RWPE2 (cell line): ENCODE measurements at regions not wholly inside any gene's neighbourhood (a gene's known extent, or its start where the extent isn't known, plus 50 kb on each side); places are given as distances from the start of the nearest gene placed in this dataset.
"Not testable (repeated sequence)": the region's sequence is repeated elsewhere in the genome, so short reads cannot be mapped to it uniquely, and the experiment has no call there.

Experiments used
- ATAC-seq: fragments of 200-7000 bp; cut with Tn5 transposase; 3 replicates; pipeline ENCODE4 v1.9.1; 2021; ENCODE audit warnings: low read depth
- DNase-seq: peaks from one replicate; pipeline ENCODE4 v3.0.0-alpha.2; 2020; ENCODE audit warnings: low spot score
- H3K27ac ChIP-seq: fragments of 450-650 bp; 2 replicates; pipeline ENCODE4 v1.5.1; 2017; ENCODE audit warnings: mild to moderate bottlenecking; ENCODE audit not compliant: poor library complexity, severe bottlenecking
- H3K27me3 ChIP-seq: fragments of 250-450 bp; sonication (Bioruptor Pico); 2 replicates; pipeline ENCODE4 v1.5.1; 2021; ENCODE audit warnings: mild to moderate bottlenecking, moderate library complexity; ENCODE audit not compliant: insufficient read depth, poor library complexity, severe bottlenecking
- H3K36me3 ChIP-seq: fragments of 250-450 bp; sonication (Bioruptor Pico); 2 replicates; pipeline ENCODE4 v1.5.1; 2020; ENCODE audit warnings: low read depth, mild to moderate bottlenecking, moderate library complexity
- H3K4me1 ChIP-seq: fragments of 250-450 bp; sonication (Bioruptor Pico); 2 replicates; pipeline ENCODE4 v1.5.1; 2021; ENCODE audit warnings: mild to moderate bottlenecking, moderate library complexity; ENCODE audit not compliant: insufficient read depth, poor library complexity, severe bottlenecking
- H3K4me3 ChIP-seq: fragments of 250-450 bp; sonication (Bioruptor Pico); 2 replicates; pipeline ENCODE4 v1.5.1; 2021; ENCODE audit warnings: mild to moderate bottlenecking, moderate library complexity; ENCODE audit not compliant: severe bottlenecking
- H3K9me3 ChIP-seq: fragments of 250-450 bp; sonication (Bioruptor Pico); 2 replicates; pipeline ENCODE4 v1.5.1; 2021; ENCODE audit warnings: mild to moderate bottlenecking, moderate library complexity; ENCODE audit not compliant: severe bottlenecking
- TF ChIP-seq, protein P1 (sequence below): fragments of 450-650 bp; IDR thresholded peaks from one replicate; pipeline ENCODE4 v1.5.1; 2017; ENCODE audit warnings: mild to moderate bottlenecking, moderate library complexity; ENCODE audit not compliant: poor library complexity, severe bottlenecking

- no peak overlapping the region for H3K27ac ChIP-seq
- no peak for DNase-seq
These were observed 491.2 kb downstream of the PCNX1 start for GRCh38 chr14:71398450-71398849.

GRCh38 chr14:71399057-71399487 lies 491.8 kb downstream of the PCNX1 start:
- Histone ChIP-seq H3K9me3 (no peaks in the 10 kb centered on the region), H3K4me1 (peaks cover 38% of the 10 kb centered on the region), H3K36me3 (peaks cover 8% of the 10 kb centered on the region), H3K27ac (no peak overlapping the region), H3K27me3 (no peaks in the 10 kb centered on the region), H3K4me3 (no peak overlapping the region)
- TF ChIP-seq, protein P1, sequence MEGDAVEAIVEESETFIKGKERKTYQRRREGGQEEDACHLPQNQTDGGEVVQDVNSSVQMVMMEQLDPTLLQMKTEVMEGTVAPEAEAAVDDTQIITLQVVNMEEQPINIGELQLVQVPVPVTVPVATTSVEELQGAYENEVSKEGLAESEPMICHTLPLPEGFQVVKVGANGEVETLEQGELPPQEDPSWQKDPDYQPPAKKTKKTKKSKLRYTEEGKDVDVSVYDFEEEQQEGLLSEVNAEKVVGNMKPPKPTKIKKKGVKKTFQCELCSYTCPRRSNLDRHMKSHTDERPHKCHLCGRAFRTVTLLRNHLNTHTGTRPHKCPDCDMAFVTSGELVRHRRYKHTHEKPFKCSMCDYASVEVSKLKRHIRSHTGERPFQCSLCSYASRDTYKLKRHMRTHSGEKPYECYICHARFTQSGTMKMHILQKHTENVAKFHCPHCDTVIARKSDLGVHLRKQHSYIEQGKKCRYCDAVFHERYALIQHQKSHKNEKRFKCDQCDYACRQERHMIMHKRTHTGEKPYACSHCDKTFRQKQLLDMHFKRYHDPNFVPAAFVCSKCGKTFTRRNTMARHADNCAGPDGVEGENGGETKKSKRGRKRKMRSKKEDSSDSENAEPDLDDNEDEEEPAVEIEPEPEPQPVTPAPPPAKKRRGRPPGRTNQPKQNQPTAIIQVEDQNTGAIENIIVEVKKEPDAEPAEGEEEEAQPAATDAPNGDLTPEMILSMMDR: no peak
- ATAC-seq (no peak), DNase-seq (no peak)

More at GRCh38 chr14:71398450-71398849, 491.2 kb downstream of the PCNX1 start:
- Histone ChIP-seq H3K27me3 (no peaks in the 10 kb centered on the region), H3K9me3 (no peaks in the 10 kb centered on the region), H3K4me1 (peaks cover 39% of the 10 kb centered on the region), H3K4me3 (no peak overlapping the region), H3K36me3 (peaks cover 7% of the 10 kb centered on the region)
- TF ChIP-seq, protein P1: no peak
- ATAC-seq: no peak

GRCh38 chr14:71400871-71401321 lies 493.6 kb downstream of the PCNX1 start:
- Histone ChIP-seq H3K27ac (peak overlapping the region; percentile 48), H3K4me1 (peaks cover 26% of the 10 kb centered on the region), H3K36me3 (peaks cover 18% of the 10 kb centered on the region), H3K9me3 (no peaks in the 10 kb centered on the region), H3K27me3 (no peaks in the 10 kb centered on the region), H3K4me3 (no peak overlapping the region)
- TF ChIP-seq, protein P1: no peak
- ATAC-seq: peak; percentile 60
- no peak for DNase-seq

DNA sequence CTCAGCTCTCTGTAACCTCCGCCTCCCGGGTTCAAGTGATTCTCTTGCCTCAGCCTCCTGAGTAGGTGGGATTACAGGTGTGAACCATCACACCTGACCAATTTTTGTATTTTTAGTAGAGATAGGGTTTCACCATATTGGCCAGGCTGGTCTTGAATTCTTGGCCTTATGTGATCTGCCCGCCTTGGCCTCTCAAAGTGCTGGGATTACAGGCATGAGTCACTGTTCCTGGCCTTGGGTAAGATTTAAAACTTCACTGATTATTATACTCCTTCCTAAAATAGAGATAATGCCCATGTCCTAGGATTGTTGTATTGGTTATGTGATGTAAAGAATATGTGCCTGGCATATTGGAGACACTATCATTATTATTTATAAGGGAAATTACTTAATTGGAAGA lies 495.2 kb downstream of the PCNX1 start:
- ATAC-seq: peak; percentile 67
- Histone ChIP-seq H3K36me3 (peaks cover 19% of the 10 kb centered on the region), H3K27ac (peak overlapping the region; percentile 48), H3K4me1 (peaks cover 26% of the 10 kb centered on the region)
- not testable (repeated sequence) for DNase-seq, H3K27me3 ChIP-seq, H3K4me3 ChIP-seq, H3K9me3 ChIP-seq

- no peaks in the 10 kb centered on the region for H3K27me3 ChIP-seq
- no peak overlapping the region for H3K4me3 ChIP-seq
- peak overlapping the region; percentile 48 for H3K27ac ChIP-seq
- peaks cover 26% of the 10 kb centered on the region for H3K4me1 ChIP-seq
- no peaks in the 10 kb centered on the region for H3K9me3 ChIP-seq
- DNase-seq (no peak), ATAC-seq (peak; percentile 67)
- TF ChIP-seq, protein P1: peak; percentile 33
- peaks cover 19% of the 10 kb centered on the region for H3K36me3 ChIP-seq
These were observed 496.4 kb downstream of the PCNX1 start for GRCh38 chr14:71403656-71404055.
